HG03135 (cell line): ENCODE measurements at regions not wholly inside any gene's neighbourhood (a gene's known extent, or its start where the extent isn't known, plus 50 kb on each side); places are given as distances from the start of the nearest gene placed in this dataset.

Source experiments
- ATAC-seq: cut with Tn5 transposase; IDR thresholded peaks from one replicate; pipeline ENCODE4 v1.9.1; 2021; ENCODE audit warnings: mild to moderate bottlenecking, moderate library complexity; ENCODE audit not compliant: unreplicated experiment

GRCh38 chr1:55662875-55663274, 447.7 kb upstream of the USP24 start:
- no peak for ATAC-seq

GRCh38 chr1:55658917-55659316, 443.8 kb upstream of the USP24 start:
- ATAC-seq: no peak

- no peak for ATAC-seq
These were observed 439.6 kb upstream of the USP24 start for GRCh38 chr1:55654750-55655149.

GRCh38 chr1:55654171-55654570, 439.0 kb upstream of the USP24 start:
- ATAC-seq: no peak

- no peak for ATAC-seq
These were observed 435.3 kb upstream of the USP24 start for GRCh38 chr1:55650444-55650843.

GRCh38 chr1:55646181-55646580, 431.0 kb upstream of the USP24 start:
- no peak for ATAC-seq

- ATAC-seq: no peak
These were observed 430.1 kb upstream of the USP24 start for GRCh38 chr1:55645270-55645669.

- no peak for ATAC-seq
These were observed 426.8 kb upstream of the USP24 start for GRCh38 chr1:55641947-55642346.

- ATAC-seq: no peak
These were observed 425.7 kb upstream of the USP24 start for GRCh38 chr1:55640708-55641473.

- no peak for ATAC-seq
These were observed 424.4 kb upstream of the USP24 start for GRCh38 chr1:55639526-55639925.

GRCh38 chr1:55639051-55639450, 423.9 kb upstream of the USP24 start:
- ATAC-seq: no peak

- no peak for ATAC-seq
These were observed 421.5 kb upstream of the USP24 start for GRCh38 chr1:55636696-55637095.

- ATAC-seq: no peak
These were observed 420.7 kb upstream of the USP24 start for GRCh38 chr1:55635856-55636255.

- no peak for ATAC-seq
These were observed 419.4 kb upstream of the USP24 start for GRCh38 chr1:55634516-55634915.

- no peak for ATAC-seq
These were observed 417.7 kb upstream of the USP24 start for GRCh38 chr1:55632906-55633305.

- no peak for ATAC-seq
These were observed 416.9 kb upstream of the USP24 start for GRCh38 chr1:55632058-55632457.

GRCh38 chr1:55631509-55631908, 416.3 kb upstream of the USP24 start:
- no peak for ATAC-seq

- ATAC-seq: no peak
These were observed 411.2 kb upstream of the USP24 start for GRCh38 chr1:55626326-55626725.

- no peak for ATAC-seq
These were observed 409.6 kb upstream of the USP24 start for GRCh38 chr1:55624766-55625165.

GRCh38 chr1:55623311-55623710, 408.1 kb upstream of the USP24 start:
- ATAC-seq: no peak

- ATAC-seq: no peak
These were observed 406.9 kb upstream of the USP24 start for GRCh38 chr1:55622074-55622473.

- ATAC-seq: no peak
These were observed 403.0 kb upstream of the USP24 start for GRCh38 chr1:55618199-55618598.
